Heart left ventricle (tissue), 13 donors: ENCODE measurements at regions not wholly inside any gene's neighbourhood (a gene's known extent, or its start where the extent isn't known, plus 50 kb on each side); places are given as distances from the start of the nearest gene placed in this dataset.

Source experiments
- POLR2A ChIP-seq, 2 donors: fragments of 450-650 bp; IDR thresholded peaks; one replicate each; pipeline ENCODE4 v1.6.1; 2017; ENCODE audit warnings: antibody characterized with exemption in 2 of 2, mild to moderate bottlenecking in 2 of 2, moderate library complexity in 2 of 2
- TF ChIP-seq, protein P1 (sequence below), 12 donors: fragments of 200-600 bp; sonication (generic) in 4 of 12; IDR thresholded peaks; one replicate each; pipeline versions ENCODE4 v1.5.0 to v1.8.0; 2018 to 2022; ENCODE audit warnings: antibody characterized with exemption in 12 of 12, mild to moderate bottlenecking in 5 of 12
- donor health status: ischemic (EF 13 %, LVEDD 7.1; RV severe dilation, severe dysfunction).
- donor health status: DM: no; HTN: yes; CAD: no.
- donor health status: DM: no; HTN: no; CAD: no.
- donor health status: ischemic (EF 25% LVEDD 6.9; RV normal size, moderate dysfunction).
- donor health status: ischemic (EF 25% LVEDD 5.7; RV mildly dilated, moderate dysfunction).
- donor health status: ischemic (EF 35%, LVEDD 5.7; RV mildly dilated, moderate dysfunction).
- donor health status: nonischemic (EF 11% LVEDD 7.7; RV severe dilation, severe dysfunction).
- donor health status: DM: yes; HTN: yes; CAD: no.
- donor health status: PGD.
- donor health status: ischemic (EF 29% LVEDD 5.4; RV normal size, mild dysfunction).
- donor health status: nonischemic (EF 23%, LVEDD 6.1; RV moderate dilation, normal function).

DNA sequence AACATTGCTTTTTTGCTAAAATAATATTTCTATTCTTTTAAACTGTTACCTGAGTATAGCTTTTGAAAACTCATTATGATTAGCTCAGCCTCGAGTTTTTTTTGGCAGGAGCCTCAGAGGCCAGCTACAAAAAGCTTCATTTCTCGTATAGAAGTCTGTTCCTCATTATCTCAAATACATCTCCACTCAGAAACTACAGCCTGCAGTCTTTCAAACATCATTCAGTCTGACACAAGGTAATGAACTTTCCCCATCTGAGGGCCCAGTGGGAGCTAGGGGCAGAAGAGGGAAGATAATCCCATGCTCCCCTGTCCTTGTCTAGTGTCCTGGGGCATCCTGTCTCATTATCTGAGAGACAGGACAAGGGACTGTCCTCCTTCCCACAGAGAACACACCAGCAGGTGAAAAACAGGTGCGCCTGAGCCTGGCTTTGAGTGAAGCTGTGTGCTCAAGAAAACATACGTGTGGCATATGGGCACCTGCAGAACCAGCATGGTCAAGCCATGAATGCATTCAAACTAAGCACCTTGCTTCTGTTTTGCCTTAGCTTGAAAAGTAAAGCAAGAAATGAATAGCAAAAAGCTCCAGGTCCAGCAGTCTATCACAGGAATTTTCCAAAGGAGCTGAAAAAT, 247.5 kb downstream of the MREG start:
- no peak for TF ChIP-seq POLR2A (IDR thresholded peaks at IDR 0.05)
- TF ChIP-seq, protein P1, sequence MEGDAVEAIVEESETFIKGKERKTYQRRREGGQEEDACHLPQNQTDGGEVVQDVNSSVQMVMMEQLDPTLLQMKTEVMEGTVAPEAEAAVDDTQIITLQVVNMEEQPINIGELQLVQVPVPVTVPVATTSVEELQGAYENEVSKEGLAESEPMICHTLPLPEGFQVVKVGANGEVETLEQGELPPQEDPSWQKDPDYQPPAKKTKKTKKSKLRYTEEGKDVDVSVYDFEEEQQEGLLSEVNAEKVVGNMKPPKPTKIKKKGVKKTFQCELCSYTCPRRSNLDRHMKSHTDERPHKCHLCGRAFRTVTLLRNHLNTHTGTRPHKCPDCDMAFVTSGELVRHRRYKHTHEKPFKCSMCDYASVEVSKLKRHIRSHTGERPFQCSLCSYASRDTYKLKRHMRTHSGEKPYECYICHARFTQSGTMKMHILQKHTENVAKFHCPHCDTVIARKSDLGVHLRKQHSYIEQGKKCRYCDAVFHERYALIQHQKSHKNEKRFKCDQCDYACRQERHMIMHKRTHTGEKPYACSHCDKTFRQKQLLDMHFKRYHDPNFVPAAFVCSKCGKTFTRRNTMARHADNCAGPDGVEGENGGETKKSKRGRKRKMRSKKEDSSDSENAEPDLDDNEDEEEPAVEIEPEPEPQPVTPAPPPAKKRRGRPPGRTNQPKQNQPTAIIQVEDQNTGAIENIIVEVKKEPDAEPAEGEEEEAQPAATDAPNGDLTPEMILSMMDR (IDR thresholded peaks at IDR 0.05) = no peak
